GM12878 (cell line): ENCODE measurements at regions not wholly inside any gene's neighbourhood (a gene's known extent, or its start where the extent isn't known, plus 50 kb on each side); places are given as distances from the start of the nearest gene placed in this dataset.

ENCODE experiments used
- BMI1 ChIP-seq: fragments of 450-650 bp; IDR thresholded peaks from 2 replicates; pipeline ENCODE4 v1.6.1; 2016; ENCODE audit warnings: mild to moderate bottlenecking, moderate library complexity, borderline replicate concordance
- CREM ChIP-seq: IDR thresholded peaks from 2 replicates; pipeline ENCODE4 v1.6.1; 2014; ENCODE audit warnings: antibody characterized with exemption, low read depth
- CUX1 ChIP-seq: IDR thresholded peaks from 2 replicates; pipeline ENCODE4 v1.6.1; 2012; ENCODE audit warnings: improper control_type of control experiment, low read depth, low read length; ENCODE audit not compliant: insufficient replicate concordance
- EZH2 ChIP-seq: IDR thresholded peaks from 2 replicates; pipeline ENCODE4 v1.6.1; 2012; ENCODE audit warnings: low read depth, mild to moderate bottlenecking, control low read depth, inconsistent platforms, low read length, borderline replicate concordance; ENCODE audit not compliant: control insufficient read depth
- JUND ChIP-seq: IDR thresholded peaks from 2 replicates; pipeline ENCODE4 v1.6.1; 2012; ENCODE audit warnings: low read depth, mild to moderate bottlenecking, low read length, improper control_type of control experiment, moderate library complexity
- LARP7 ChIP-seq: fragments of 450-650 bp; IDR thresholded peaks from 2 replicates; pipeline ENCODE4 v1.6.1; 2017; ENCODE audit warnings: mild to moderate bottlenecking
- MTA3 ChIP-seq: IDR thresholded peaks from 2 replicates; pipeline ENCODE4 v1.6.1; 2012; ENCODE audit warnings: low read length, inconsistent platforms, borderline replicate concordance
- NFIC ChIP-seq: IDR thresholded peaks from 2 replicates; pipeline ENCODE4 v1.6.1; 2012; ENCODE audit warnings: low read depth, mild to moderate bottlenecking, inconsistent platforms, low read length, moderate library complexity
- NFXL1 ChIP-seq: fragments of 450-650 bp; IDR thresholded peaks from 2 replicates; pipeline ENCODE4 v1.6.1; 2017; ENCODE audit warnings: antibody characterized with exemption, mild to moderate bottlenecking, borderline replicate concordance
- NRF1 ChIP-seq: conservative IDR thresholded peaks from 2 replicates; pipeline ENCODE4 v1.6.1; 2011; ENCODE audit warnings: mild to moderate bottlenecking, low read depth, low read length, improper control_type of control experiment
- RELA ChIP-seq: fragments of 450-650 bp; IDR thresholded peaks from 2 replicates; pipeline ENCODE4 v1.8.0; 2014; ENCODE audit warnings: borderline replicate concordance; ENCODE audit not compliant: partially characterized antibody
- REST ChIP-seq: IDR thresholded peaks from 2 replicates; pipeline ENCODE4 v1.6.1; 2012; ENCODE audit warnings: mild to moderate bottlenecking, low read depth, low read length
- SKIL ChIP-seq: fragments of 450-650 bp; IDR thresholded peaks from 2 replicates; pipeline ENCODE4 v1.6.1; 2017; ENCODE audit warnings: mild to moderate bottlenecking, low read depth, inconsistent platforms; ENCODE audit not compliant: poor library complexity, severe bottlenecking
- SUZ12 ChIP-seq: fragments of 200-600 bp; sonication (generic); IDR thresholded peaks from one replicate; pipeline ENCODE4 v1.6.1; 2018; ENCODE audit warnings: antibody characterized with exemption, mild to moderate bottlenecking; ENCODE audit not compliant: unreplicated experiment
- TARDBP ChIP-seq: IDR thresholded peaks from 2 replicates; pipeline ENCODE4 v1.6.1; 2016; ENCODE audit warnings: borderline replicate concordance
- TCF7 ChIP-seq: IDR thresholded peaks from 2 replicates; pipeline ENCODE4 v1.6.1; 2014; ENCODE audit warnings: antibody characterized with exemption, borderline replicate concordance
- USF1 ChIP-seq: IDR thresholded peaks from 2 replicates; pipeline ENCODE4 v1.6.1; 2011; ENCODE audit warnings: borderline replicate concordance, low read depth, mild to moderate bottlenecking, moderate library complexity, mixed read lengths, low read length; ENCODE audit not compliant: insufficient read depth; ENCODE audit errors: extremely low read length
- YY1 ChIP-seq: IDR thresholded peaks from 2 replicates; pipeline ENCODE4 v1.6.1; 2011; ENCODE audit warnings: low read depth, mild to moderate bottlenecking, low read length
- ZBED1 ChIP-seq: IDR thresholded peaks from 2 replicates; pipeline ENCODE4 v1.6.1; 2016; ENCODE audit warnings: borderline replicate concordance
- ZSCAN29 ChIP-seq: fragments of 450-650 bp; IDR thresholded peaks from 2 replicates; pipeline ENCODE4 v1.6.1; 2017; ENCODE audit warnings: mild to moderate bottlenecking, moderate library complexity

- no peak for TF ChIP-seq RELA
- 0 out of 2 replicates have a peak, but pooled peaks have one; percentile 49 for TF ChIP-seq BMI1
- no peak for TF ChIP-seq SUZ12
- no peak for TF ChIP-seq NFXL1
- TF ChIP-seq NRF1 = no peak
- TF ChIP-seq SKIL = peak; percentile 96
- peak; percentile 82 for TF ChIP-seq YY1
- no peak for TF ChIP-seq USF1
- TF ChIP-seq LARP7 = no peak
- peak; percentile 72; the same call in 1 of the 2 replicates for TF ChIP-seq EZH2
- TF ChIP-seq TARDBP = peak; percentile 80
- TF ChIP-seq CUX1 = no peak
- peak; percentile 98; the same call in 1 of the 2 replicates for TF ChIP-seq ZBED1
- TF ChIP-seq JUND = no peak
- TF ChIP-seq NFIC = no peak
- 0 out of 2 replicates have a peak, but pooled peaks have one; percentile 46 for TF ChIP-seq REST
- peak; percentile 48 for TF ChIP-seq TCF7
- peak; percentile 93 for TF ChIP-seq CREM
- TF ChIP-seq MTA3 = no peak
- TF ChIP-seq ZSCAN29 = no peak
These were observed 244.0 kb downstream of the BUB3 start (continued) for GRCh38 chr10:123398180-123398591.
